ENCODE measurements at regions not wholly inside any gene's neighbourhood (a gene's known extent, or its start where the extent isn't known, plus 50 kb on each side); places are given as distances from the start of the nearest gene placed in this dataset.

- Histone ChIP-seq H3K9ac (ENCODE audit: insufficient read depth, low read length) (no peak overlapping the region), H3K27me3 (ENCODE audit: control insufficient read depth, insufficient read depth, low read length) (peaks cover 8% of the 10 kb centered on the region), H3K9me3 (ENCODE audit: control insufficient read depth, insufficient read depth, low read depth, low read length) (no peaks in the 10 kb centered on the region), H3K4me1 (ENCODE audit: control insufficient read depth, extremely low read depth, insufficient read depth, low read length) (peaks cover 7% of the 10 kb centered on the region), H3K79me2 (ENCODE audit: control insufficient read depth, insufficient read depth, low read length) (no peaks in the 10 kb centered on the region), H3K27ac (ENCODE audit: insufficient read depth, low read length) (no peak overlapping the region), H3K4me2 (ENCODE audit: extremely low read depth, insufficient read depth, low read length) (no peak overlapping the region), H3K4me3 (replicated peaks in 1 of 4; ENCODE audit: control extremely low read depth in 1 of 4, insufficient read depth in 1 of 4, low read depth in 3 of 4, low read length in 4 of 4) (no peak overlapping the region), H2AFZ (ENCODE audit: low read length) (no peak overlapping the region), H4K20me1 (ENCODE audit: control insufficient read depth, extremely low read depth, insufficient read depth, low read length) (no peaks in the 10 kb centered on the region), H3K36me3 (ENCODE audit: control insufficient read depth, insufficient read depth, low read length) (no peaks in the 10 kb centered on the region)
- TF ChIP-seq EZH2 (IDR thresholded peaks at IDR 0.05; ENCODE audit: low read length, missing control alignments): no peak
- TF ChIP-seq, protein P1, sequence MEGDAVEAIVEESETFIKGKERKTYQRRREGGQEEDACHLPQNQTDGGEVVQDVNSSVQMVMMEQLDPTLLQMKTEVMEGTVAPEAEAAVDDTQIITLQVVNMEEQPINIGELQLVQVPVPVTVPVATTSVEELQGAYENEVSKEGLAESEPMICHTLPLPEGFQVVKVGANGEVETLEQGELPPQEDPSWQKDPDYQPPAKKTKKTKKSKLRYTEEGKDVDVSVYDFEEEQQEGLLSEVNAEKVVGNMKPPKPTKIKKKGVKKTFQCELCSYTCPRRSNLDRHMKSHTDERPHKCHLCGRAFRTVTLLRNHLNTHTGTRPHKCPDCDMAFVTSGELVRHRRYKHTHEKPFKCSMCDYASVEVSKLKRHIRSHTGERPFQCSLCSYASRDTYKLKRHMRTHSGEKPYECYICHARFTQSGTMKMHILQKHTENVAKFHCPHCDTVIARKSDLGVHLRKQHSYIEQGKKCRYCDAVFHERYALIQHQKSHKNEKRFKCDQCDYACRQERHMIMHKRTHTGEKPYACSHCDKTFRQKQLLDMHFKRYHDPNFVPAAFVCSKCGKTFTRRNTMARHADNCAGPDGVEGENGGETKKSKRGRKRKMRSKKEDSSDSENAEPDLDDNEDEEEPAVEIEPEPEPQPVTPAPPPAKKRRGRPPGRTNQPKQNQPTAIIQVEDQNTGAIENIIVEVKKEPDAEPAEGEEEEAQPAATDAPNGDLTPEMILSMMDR (conservative IDR thresholded peaks at IDR 0.05 in 1 of 2, IDR thresholded peaks at IDR 0.05 in 1 of 2; ENCODE audit: low read depth in 1 of 2, low read length in 2 of 2): peak; percentile 33 to 41
- DNase-seq (ENCODE audit: low read depth in 2 of 2): peak; percentile 30 to 39
Measured at GRCh38 chr2:64327510-64328414, 126.2 kb upstream of the LGALSL start.

DNA sequence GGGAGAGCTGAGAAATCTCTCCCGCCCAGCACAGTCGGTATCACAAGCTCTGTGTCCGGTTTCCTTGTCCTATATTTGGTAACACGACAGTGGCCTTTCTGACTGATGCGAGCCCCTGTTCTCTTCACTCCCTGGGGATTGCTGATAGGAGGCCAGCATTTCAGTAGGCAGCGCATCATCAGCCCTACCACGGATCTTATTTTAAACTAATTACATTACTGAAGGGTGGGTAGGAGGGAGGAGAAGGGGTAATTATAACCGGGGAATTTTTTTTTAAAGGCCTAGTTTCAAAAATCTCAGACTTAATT lies 125.6 kb upstream of the LGALSL start:
- H3K4me2 ChIP-seq (ENCODE audit: extremely low read depth, insufficient read depth, low read length): no peak overlapping the region
- no peak overlapping the region for H3K4me3 ChIP-seq (replicated peaks in 1 of 4; ENCODE audit: control extremely low read depth in 1 of 4, insufficient read depth in 1 of 4, low read depth in 3 of 4, low read length in 4 of 4)
- no peak overlapping the region for H3K27ac ChIP-seq (ENCODE audit: insufficient read depth, low read length)
- no peaks in the 10 kb centered on the region for H4K20me1 ChIP-seq (ENCODE audit: control insufficient read depth, extremely low read depth, insufficient read depth, low read length)
- H3K36me3 ChIP-seq (ENCODE audit: control insufficient read depth, insufficient read depth, low read length): no peaks in the 10 kb centered on the region
- H2AFZ ChIP-seq (ENCODE audit: low read length): no peak overlapping the region
- H3K9me3 ChIP-seq (ENCODE audit: control insufficient read depth, insufficient read depth, low read depth, low read length): no peaks in the 10 kb centered on the region
- TF ChIP-seq EZH2 (IDR thresholded peaks at IDR 0.05; ENCODE audit: low read length, missing control alignments): no peak
- TF ChIP-seq, protein P1 (conservative IDR thresholded peaks at IDR 0.05 in 1 of 2, IDR thresholded peaks at IDR 0.05 in 1 of 2; ENCODE audit: low read depth in 1 of 2, low read length in 2 of 2): no peak
- H3K4me1 ChIP-seq (ENCODE audit: control insufficient read depth, extremely low read depth, insufficient read depth, low read length): peaks cover 7% of the 10 kb centered on the region
- no peaks in the 10 kb centered on the region for H3K79me2 ChIP-seq (ENCODE audit: control insufficient read depth, insufficient read depth, low read length)
- H3K9ac ChIP-seq (ENCODE audit: insufficient read depth, low read length): no peak overlapping the region
- DNase-seq (ENCODE audit: low read depth in 2 of 2): no peak
- H3K27me3 ChIP-seq (ENCODE audit: control insufficient read depth, insufficient read depth, low read length): peaks cover 4% of the 10 kb centered on the region

DNA sequence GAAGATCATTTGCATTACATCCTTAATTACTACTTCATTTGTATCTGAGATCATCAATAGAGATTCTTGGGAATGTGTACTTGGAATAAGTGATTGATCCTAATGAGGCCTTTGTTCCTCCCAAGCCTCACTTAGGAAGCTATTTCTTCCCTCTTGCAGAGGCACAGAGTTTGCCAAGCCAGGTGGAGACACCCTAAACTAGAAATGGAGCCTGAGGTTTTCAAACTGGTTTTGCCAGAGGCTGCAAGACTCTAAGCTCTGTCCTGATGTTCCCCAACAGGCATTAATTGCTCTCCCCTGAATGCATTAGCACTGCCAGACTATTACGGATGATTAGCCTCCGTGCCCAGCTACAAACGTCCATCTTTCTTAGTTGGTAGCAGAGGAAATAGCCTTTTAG lies 125.2 kb upstream of the LGALSL start:
- Histone ChIP-seq H3K36me3 (ENCODE audit: control insufficient read depth, insufficient read depth, low read length) (no peaks in the 10 kb centered on the region), H2AFZ (ENCODE audit: low read length) (no peak overlapping the region), H3K4me2 (ENCODE audit: extremely low read depth, insufficient read depth, low read length) (no peak overlapping the region), H4K20me1 (ENCODE audit: control insufficient read depth, extremely low read depth, insufficient read depth, low read length) (no peaks in the 10 kb centered on the region), H3K4me3 (replicated peaks in 1 of 4; ENCODE audit: control extremely low read depth in 1 of 4, insufficient read depth in 1 of 4, low read depth in 3 of 4, low read length in 4 of 4) (no peak overlapping the region), H3K79me2 (ENCODE audit: control insufficient read depth, insufficient read depth, low read length) (no peaks in the 10 kb centered on the region), H3K4me1 (ENCODE audit: control insufficient read depth, extremely low read depth, insufficient read depth, low read length) (peaks cover 7% of the 10 kb centered on the region), H3K9me3 (ENCODE audit: control insufficient read depth, insufficient read depth, low read depth, low read length) (no peaks in the 10 kb centered on the region), H3K27me3 (ENCODE audit: control insufficient read depth, insufficient read depth, low read length) (no peaks in the 10 kb centered on the region), H3K27ac (ENCODE audit: insufficient read depth, low read length) (no peak overlapping the region), H3K9ac (ENCODE audit: insufficient read depth, low read length) (no peak overlapping the region)
- DNase-seq (ENCODE audit: low read depth in 2 of 2): no peak
- TF ChIP-seq, protein P1 (conservative IDR thresholded peaks at IDR 0.05 in 1 of 2, IDR thresholded peaks at IDR 0.05 in 1 of 2; ENCODE audit: low read depth in 1 of 2, low read length in 2 of 2): no peak
- no peak for TF ChIP-seq EZH2 (IDR thresholded peaks at IDR 0.05; ENCODE audit: low read length, missing control alignments)

All from fibroblast of lung (primary cell).